GM19043 (cell line): ENCODE measurements at regions not wholly inside any gene's neighbourhood (a gene's known extent, or its start where the extent isn't known, plus 50 kb on each side); places are given as distances from the start of the nearest gene placed in this dataset.

Source experiments
- ATAC-seq: cut with Tn5 transposase; IDR thresholded peaks from one replicate; pipeline ENCODE4 v1.9.1; 2021; ENCODE audit warnings: low read depth; ENCODE audit not compliant: unreplicated experiment

DNA sequence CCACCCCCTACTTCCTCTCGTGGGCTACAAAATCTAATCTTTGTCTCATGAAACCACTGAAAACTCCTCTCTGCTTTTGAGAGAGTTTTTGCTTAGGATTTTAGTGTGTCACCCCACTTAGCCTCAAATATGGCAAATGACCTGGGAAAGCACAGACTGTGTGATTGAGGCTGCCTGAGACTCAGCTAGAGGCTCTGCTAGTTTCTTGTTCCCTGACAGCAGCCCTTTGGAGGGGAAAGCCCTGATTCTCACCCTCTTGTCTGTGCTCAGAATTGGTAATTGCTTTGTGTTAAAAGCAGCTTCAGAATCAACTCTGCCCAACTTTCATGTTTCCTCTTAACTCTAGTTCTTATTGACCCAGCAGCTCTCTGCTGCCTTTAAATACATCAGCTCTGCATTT is 85.6 kb upstream of the ZP4 start:
- no peak for ATAC-seq

DNA sequence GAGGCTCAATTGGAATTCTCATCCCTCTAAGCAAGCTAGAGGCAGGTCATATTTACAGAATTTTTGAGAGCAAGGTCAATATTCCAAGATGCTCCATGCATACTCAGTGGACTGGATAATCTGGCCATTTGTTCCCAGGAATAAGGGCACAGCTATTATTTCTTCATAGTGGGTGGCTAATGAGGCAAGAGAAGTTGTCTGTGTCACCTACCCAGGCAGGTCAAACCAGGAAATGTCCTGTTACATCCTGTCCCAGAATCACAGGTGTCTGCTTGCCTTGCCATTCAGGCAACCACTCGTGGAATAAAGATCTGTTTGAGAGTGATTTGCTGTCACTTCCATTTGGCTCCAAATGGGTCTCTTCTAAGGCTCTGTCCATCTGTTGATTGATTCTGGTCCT is 85.2 kb upstream of the ZP4 start:
- ATAC-seq, result no peak

DNA sequence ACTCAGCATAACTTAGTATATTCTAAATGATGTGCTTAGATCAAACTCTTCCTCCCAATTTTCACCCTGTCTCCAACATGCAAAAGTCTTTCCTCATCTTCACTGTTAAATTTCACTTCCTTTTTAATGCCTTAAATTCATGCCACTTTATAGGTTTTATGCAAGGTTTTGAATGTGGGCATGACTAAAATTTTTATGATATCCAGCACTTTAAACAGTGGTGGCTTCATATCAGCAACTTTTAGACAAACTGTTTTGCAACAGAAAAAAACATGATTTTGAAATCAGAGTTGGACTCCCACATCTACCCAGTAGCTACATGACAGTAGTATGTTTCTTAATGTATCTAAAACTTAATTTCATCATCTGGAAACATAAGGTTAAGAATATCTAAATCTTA is 84.7 kb upstream of the ZP4 start:
- no peak for ATAC-seq

DNA sequence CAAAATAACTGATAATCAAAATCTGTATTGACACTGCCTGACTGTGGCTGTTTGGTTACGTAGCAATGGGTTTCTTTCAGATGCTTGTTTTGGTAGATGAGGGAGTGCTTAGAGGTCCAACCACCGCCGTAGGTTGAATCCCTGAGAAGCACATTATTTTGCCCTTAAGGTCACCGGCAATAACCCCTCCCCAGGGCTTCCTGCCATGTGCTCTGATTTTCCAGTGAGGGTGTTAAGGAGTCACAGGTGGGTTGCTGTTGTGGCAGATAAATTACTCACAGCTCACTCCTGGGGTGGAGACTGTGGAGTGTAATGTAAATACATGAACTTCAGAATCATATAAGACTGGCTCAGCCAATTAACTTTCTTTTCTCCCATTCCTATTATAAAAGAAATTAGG is 81.5 kb upstream of the ZP4 start:
- no peak for ATAC-seq

GRCh38 chr1:237962985-237963384 is 72.3 kb upstream of the ZP4 start:
- ATAC-seq, result no peak

DNA sequence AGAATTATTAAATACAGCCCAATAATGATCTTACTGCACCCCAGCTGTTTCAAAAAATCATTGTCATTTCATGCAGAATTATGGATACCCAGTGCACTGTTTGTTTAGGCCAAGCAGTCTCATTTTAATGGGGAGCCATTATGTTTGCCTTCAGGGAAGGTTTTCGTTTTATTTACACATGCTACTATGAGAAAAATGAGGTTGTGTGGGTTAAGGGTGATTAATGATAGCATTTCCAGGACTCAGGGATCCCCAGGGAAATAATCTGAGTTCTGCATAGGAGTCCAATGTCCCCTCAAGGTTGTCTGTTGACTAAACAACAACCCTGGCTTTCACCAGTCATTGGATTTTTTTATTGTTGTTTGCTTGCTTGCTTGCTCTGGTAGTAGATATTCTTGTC is 71.0 kb upstream of the ZP4 start:
- ATAC-seq, result no peak

DNA sequence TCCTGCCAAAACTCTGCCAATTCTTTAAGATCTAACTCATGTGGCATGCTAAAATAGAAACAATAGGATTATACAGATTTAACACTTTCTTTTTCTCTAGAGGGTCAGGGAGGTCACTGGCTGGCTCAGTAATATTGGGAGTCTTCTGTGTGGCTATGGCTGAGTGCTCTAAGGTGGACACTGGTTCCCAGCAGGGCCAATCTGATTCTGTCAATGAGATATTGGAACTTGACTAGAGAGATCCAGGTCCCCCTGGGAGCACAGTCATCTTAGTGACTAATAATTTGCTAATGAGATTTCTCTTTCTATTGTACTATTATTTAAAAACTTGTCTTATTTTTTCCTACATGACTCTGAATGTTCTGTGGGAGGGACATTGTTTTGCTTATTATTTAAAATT is 69.1 kb upstream of the ZP4 start:
- no peak for ATAC-seq

- no peak for ATAC-seq
Observed at GRCh38 chr1:237953238-237953637, 62.5 kb upstream of the ZP4 start.
